Upper lobe of right lung (tissue), 1 donor: ENCODE measurements at regions not wholly inside any gene's neighbourhood (a gene's known extent, or its start where the extent isn't known, plus 50 kb on each side); places are given as distances from the start of the nearest gene placed in this dataset.
A peak's percentile ranks its signal among the peaks of the same experiment; 100 is the strongest.
"Not testable (repeated sequence)": the region's sequence is repeated elsewhere in the genome, so short reads cannot be mapped to it uniquely, and the experiment has no call there.

Experiments used
- ATAC-seq: fragments of 200-7000 bp; cut with Tn5 transposase; one replicate; pipeline ENCODE4 v1.9.1; 2020; ENCODE audit warnings: mild to moderate bottlenecking, moderate library complexity
- DNase-seq: peaks from one replicate; pipeline ENCODE4 v3.0.0-alpha.2; 2020
- H3K27ac ChIP-seq: fragments of 200-600 bp; one replicate; pipeline ENCODE4 v1.8.0; 2022
- H3K27me3 ChIP-seq: fragments of 200-600 bp; one replicate; pipeline ENCODE4 v1.8.0; 2022; ENCODE audit warnings: mild to moderate bottlenecking
- H3K36me3 ChIP-seq: fragments of 200-600 bp; one replicate; pipeline ENCODE4 v1.8.0; 2022
- H3K4me1 ChIP-seq: fragments of 200-600 bp; one replicate; pipeline ENCODE4 v1.8.0; 2022
- H3K4me3 ChIP-seq: fragments of 200-600 bp; one replicate; pipeline ENCODE4 v1.8.0; 2022; ENCODE audit warnings: mild to moderate bottlenecking
- H3K9me3 ChIP-seq: fragments of 200-600 bp; one replicate; pipeline ENCODE4 v1.8.0; 2022
- CTCF ChIP-seq: fragments of 200-600 bp; IDR thresholded peaks from one replicate; pipeline ENCODE4 v1.8.0; 2022; ENCODE audit warnings: antibody characterized with exemption
- intact Hi-C: fragments of 100-400 bp; cut with DNase I; formaldehyde crosslinking; loops from one replicate; pipeline ENCODE4 v1.11.0; 2022
- donor health status: DM: no; HTN: yes; CAD: no; lungs with severe emphysema.

DNA sequence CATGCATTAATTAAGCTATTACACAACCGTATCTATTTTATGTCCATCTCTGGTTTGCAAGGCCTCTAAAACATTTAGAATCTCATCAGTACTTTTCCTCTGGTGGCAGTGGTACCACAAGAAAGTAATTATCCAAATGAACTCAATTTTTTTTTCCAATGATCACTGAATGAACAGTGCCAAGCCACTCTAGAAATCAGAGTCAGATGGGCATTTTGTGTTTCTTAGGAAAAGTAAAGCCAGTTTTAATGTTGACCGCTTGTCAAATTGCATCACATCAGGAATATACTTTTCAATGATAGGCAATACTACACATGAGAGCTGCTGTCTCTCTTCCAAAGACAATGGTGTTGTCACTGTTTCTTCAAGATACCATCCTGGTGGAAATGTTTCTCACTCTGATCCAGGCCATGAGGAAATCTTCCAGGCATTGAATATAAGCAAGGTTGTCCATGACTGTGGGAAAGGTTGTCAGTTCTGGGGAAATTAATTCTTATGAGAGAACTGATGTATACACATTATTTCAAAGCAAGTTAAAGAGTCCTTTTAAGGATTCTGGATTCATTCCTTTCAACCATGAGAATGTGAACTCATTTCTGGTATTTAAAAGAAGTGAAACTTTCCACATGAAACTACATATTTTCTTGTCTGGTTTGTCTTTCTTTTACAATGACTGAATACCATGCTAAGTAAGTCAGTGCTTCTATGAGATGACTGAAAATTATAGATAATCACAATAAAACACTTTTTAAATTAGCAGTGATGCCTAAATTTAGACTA, 108.8 kb upstream of the TCF21 start:
- intact Hi-C loops, result no loop called here
- Histone ChIP-seq H3K36me3 (no peaks in the 10 kb centered on the region), H3K9me3 (no peaks in the 10 kb centered on the region), H3K4me3 (no peak overlapping the region), H3K27me3 (no peaks in the 10 kb centered on the region), H3K27ac (no peak overlapping the region), H3K4me1 (no peaks in the 10 kb centered on the region)
- ATAC-seq (no peak), DNase-seq (no peak)
- TF ChIP-seq CTCF, result no peak

DNA sequence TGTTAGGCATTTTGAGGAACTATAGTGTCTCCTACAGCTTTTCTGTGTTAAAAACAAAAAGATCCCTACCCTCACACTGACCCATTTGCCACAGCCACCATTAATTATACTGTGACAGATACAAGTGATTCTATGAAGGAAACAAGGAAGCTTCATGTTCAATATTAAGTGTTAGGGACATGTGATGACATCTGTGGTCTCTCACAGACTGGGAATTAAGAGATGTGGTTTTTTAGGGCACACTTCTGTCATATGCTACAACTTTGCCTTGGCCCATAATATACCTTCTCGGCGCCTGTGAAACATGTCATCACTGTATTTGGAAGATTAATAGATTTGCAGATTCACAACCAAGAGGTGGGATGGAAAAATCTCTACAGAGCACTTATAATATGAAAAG, 102.9 kb upstream of the TCF21 start:
- no peak for DNase-seq
- Histone ChIP-seq H3K9me3 (no peaks in the 10 kb centered on the region), H3K36me3 (no peaks in the 10 kb centered on the region), H3K27me3 (no peaks in the 10 kb centered on the region), H3K4me1 (no peaks in the 10 kb centered on the region), H3K27ac (no peak overlapping the region), H3K4me3 (no peak overlapping the region)
- no peak for ATAC-seq
- TF ChIP-seq CTCF, result no peak
- intact Hi-C loops, result no loop called here

DNA sequence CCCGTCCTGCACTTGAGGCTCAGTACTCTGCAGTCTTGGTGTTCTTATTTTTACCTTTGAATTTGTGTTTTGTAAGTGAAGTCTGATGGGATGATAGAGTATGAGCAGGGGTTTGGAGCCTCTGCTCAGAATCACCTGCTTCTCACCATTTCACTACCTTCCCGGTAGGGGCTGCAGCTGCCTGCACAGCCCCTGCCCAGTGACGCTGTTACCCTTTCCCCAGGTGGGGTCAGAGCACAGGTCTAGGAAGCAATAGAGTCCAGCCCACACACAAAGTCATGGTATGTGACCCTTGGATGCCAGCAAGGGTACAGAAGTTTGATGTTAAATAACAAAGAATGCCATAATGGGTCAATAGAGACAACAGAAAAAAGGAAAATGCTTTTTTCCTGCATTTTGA, 101.8 kb upstream of the TCF21 start:
- no peak for ATAC-seq
- no peaks in the 10 kb centered on the region for H3K9me3 ChIP-seq
- H3K36me3 ChIP-seq, result no peaks in the 10 kb centered on the region
- DNase-seq, result no peak
- no peaks in the 10 kb centered on the region for H3K27me3 ChIP-seq
- intact Hi-C loops, result no loop called here
- H3K27ac ChIP-seq, result no peak overlapping the region
- no peaks in the 10 kb centered on the region for H3K4me1 ChIP-seq
- no peak for TF ChIP-seq CTCF
- no peak overlapping the region for H3K4me3 ChIP-seq

- H3K4me1 ChIP-seq, result no peaks in the 10 kb centered on the region
- H3K27ac ChIP-seq, result no peak overlapping the region
- no peaks in the 10 kb centered on the region for H3K27me3 ChIP-seq
- no peak for TF ChIP-seq CTCF
- H3K4me3 ChIP-seq, result no peak overlapping the region
- no peaks in the 10 kb centered on the region for H3K36me3 ChIP-seq
- ATAC-seq, result peak; percentile 34
- H3K9me3 ChIP-seq, result no peaks in the 10 kb centered on the region
- intact Hi-C loops, result no loop called here
- DNase-seq, result no peak
These were observed 100.9 kb upstream of the TCF21 start for GRCh38 chr6:133787859-133788505.

DNA sequence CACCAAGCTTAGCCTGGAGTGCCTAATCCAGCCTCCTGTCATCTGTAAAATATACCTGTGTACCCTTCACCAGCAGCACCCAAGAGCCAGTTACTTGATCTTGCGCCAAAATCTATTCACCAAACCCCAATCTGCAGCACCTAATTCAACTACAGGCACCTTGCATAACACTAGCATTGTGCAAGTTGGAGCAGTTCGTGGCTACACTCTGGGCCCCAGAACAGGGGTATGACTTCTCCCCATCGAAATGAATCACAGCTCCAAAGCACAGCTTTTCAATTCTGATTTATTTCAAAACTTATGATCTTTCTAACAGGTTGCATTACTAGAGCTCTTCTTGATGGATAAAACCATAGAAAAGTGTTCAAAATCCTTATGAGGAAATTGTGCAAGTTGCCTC, 100.4 kb upstream of the TCF21 start:
- Histone ChIP-seq H3K4me1 (no peaks in the 10 kb centered on the region), H3K9me3 (no peaks in the 10 kb centered on the region), H3K36me3 (no peaks in the 10 kb centered on the region), H3K27ac (no peak overlapping the region), H3K27me3 (no peaks in the 10 kb centered on the region), H3K4me3 (no peak overlapping the region)
- peak; percentile 31 for ATAC-seq
- TF ChIP-seq CTCF, result no peak
- intact Hi-C loops, result no loop called here
- no peak for DNase-seq

DNA sequence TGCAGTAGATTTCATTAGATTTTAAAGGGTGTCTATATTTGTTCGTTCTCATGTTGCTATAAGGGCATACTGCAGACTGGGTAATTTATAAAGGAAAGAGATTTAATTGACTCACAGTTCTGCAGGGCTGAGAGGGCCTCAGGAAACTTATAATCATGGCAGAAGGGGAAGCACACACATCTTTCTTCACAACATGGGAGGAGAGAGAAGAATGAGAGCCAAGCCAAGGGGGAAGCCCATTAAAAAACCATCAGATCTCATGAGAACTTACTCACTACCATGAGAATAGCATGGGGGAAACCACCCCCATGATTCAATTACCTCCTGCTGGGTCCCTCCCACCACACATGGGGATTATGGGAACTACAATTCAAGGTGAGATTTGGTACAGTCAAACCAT, 99.5 kb upstream of the TCF21 start:
- ATAC-seq, H3K9me3 ChIP-seq, H3K4me3 ChIP-seq, H3K27ac ChIP-seq, intact Hi-C loops, DNase-seq, H3K36me3 ChIP-seq, H3K4me1 ChIP-seq, H3K27me3 ChIP-seq: not testable (repeated sequence)

- H3K9me3 ChIP-seq, ATAC-seq, intact Hi-C loops, H3K4me1 ChIP-seq, H3K27me3 ChIP-seq, DNase-seq, H3K27ac ChIP-seq, H3K36me3 ChIP-seq, H3K4me3 ChIP-seq: not testable (repeated sequence)
These were observed 98.2 kb upstream of the TCF21 start for GRCh38 chr6:133790756-133791155.

- H3K4me1 ChIP-seq, H3K36me3 ChIP-seq, intact Hi-C loops, H3K4me3 ChIP-seq, ATAC-seq, DNase-seq, H3K27ac ChIP-seq, H3K27me3 ChIP-seq, H3K9me3 ChIP-seq: not testable (repeated sequence)
These were observed 93.9 kb upstream of the TCF21 start for GRCh38 chr6:133795051-133795450.
